ENCODE measurements at regions not wholly inside any gene's neighbourhood (a gene's known extent, or its start where the extent isn't known, plus 50 kb on each side); places are given as distances from the start of the nearest gene placed in this dataset.

- POLR2A ChIA-PET, result no interaction called here
- CTCF ChIA-PET, result no interaction called here
- no peak for DNase-seq (ENCODE audit: low read depth in 1 of 2, low spot score in 1 of 2)
- Histone ChIP-seq H3K4me1 (no peaks in the 10 kb centered on the region), H3K4me2 (no peak overlapping the region), H3K9me3 (no peaks in the 10 kb centered on the region), H3K27ac (no peak overlapping the region), H3K4me3 (no peak overlapping the region)
- no peak for ATAC-seq
- no peak for TF ChIP-seq ZFP36 (IDR thresholded peaks at IDR 0.05; ENCODE audit: borderline replicate concordance, partially characterized antibody)
- no peak for TF ChIP-seq RCOR1 (IDR thresholded peaks at IDR 0.05; ENCODE audit: low read depth, low read length)
- no peak for TF ChIP-seq MAZ (IDR thresholded peaks at IDR 0.05; ENCODE audit: borderline replicate concordance, low read depth, low read length)
- no peak for TF ChIP-seq HOXB13 (CRISPR knock-in tag; IDR thresholded peaks at IDR 0.05; ENCODE audit: low read depth)
- TF ChIP-seq HES2 (IDR thresholded peaks at IDR 0.05), result no peak
- TF ChIP-seq RAD21 (conservative IDR thresholded peaks at IDR 0.05 in 1 of 2, IDR thresholded peaks at IDR 0.05 in 1 of 2), result no peak
- no peak for TF ChIP-seq RNF2 (IDR thresholded peaks at IDR 0.05; ENCODE audit: borderline replicate concordance, low read depth)
- TF ChIP-seq PHF8 (IDR thresholded peaks at IDR 0.05; ENCODE audit: borderline replicate concordance, low read depth), result no peak
- TF ChIP-seq EHF (CRISPR knock-in tag; IDR thresholded peaks at IDR 0.05), result no peak
- TF ChIP-seq EP300 (IDR thresholded peaks at IDR 0.05), result no peak
- no peak for TF ChIP-seq HMGXB4 (CRISPR knock-in tag; IDR thresholded peaks at IDR 0.05; ENCODE audit: borderline replicate concordance)
- no peak for TF ChIP-seq SREBF2 (IDR thresholded peaks at IDR 0.05)
- no peak for TF ChIP-seq E2F6 (IDR thresholded peaks at IDR 0.05; ENCODE audit: borderline replicate concordance, low read depth)
- no peak for TF ChIP-seq TFCP2L1 (CRISPR knock-in tag; IDR thresholded peaks at IDR 0.05)
- FAIRE-seq, result no peak
- 88% methylated on average over 3 of the region's 3 CpGs for WGBS (ENCODE audit: missing lambda C conversion rate)
Observed at GRCh38 chr3:132202586-132202985, 114.6 kb upstream of the ACP3 start.

- CTCF ChIA-PET, result no interaction called here
Observed at GRCh38 chr3:132203889-132204596, 113.2 kb upstream of the ACP3 start.

More at GRCh38 chr3:132203889-132204596, 113.2 kb upstream of the ACP3 start:
- Histone ChIP-seq H3K9me3 (no peaks in the 10 kb centered on the region), H3K4me1 (no peaks in the 10 kb centered on the region), H3K4me3 (no peak overlapping the region), H3K4me2 (no peak overlapping the region), H3K27ac (no peak overlapping the region)
- no peak for DNase-seq (ENCODE audit: low read depth in 1 of 2, low spot score in 1 of 2)
- POLR2A ChIA-PET, result no interaction called here
- WGBS (ENCODE audit: missing lambda C conversion rate), result 58% methylated on average over 3 of the region's 3 CpGs
- no peak for FAIRE-seq
- no peak for TF ChIP-seq RCOR1 (IDR thresholded peaks at IDR 0.05; ENCODE audit: low read depth, low read length)
- no peak for TF ChIP-seq FOSL2 (IDR thresholded peaks at IDR 0.05)
- TF ChIP-seq FOSL2 (CRISPR knock-in tag; IDR thresholded peaks at IDR 0.05), result no peak
- no peak for TF ChIP-seq SMC3 (IDR thresholded peaks at IDR 0.05)
- no peak for TF ChIP-seq KDM1A (IDR thresholded peaks at IDR 0.05; ENCODE audit: low read depth)
- TF ChIP-seq CTCF (IDR thresholded peaks at IDR 0.05), result no peak
- TF ChIP-seq TP53 (CRISPR knock-in tag; IDR thresholded peaks at IDR 0.05), result no peak
- no peak for TF ChIP-seq CEBPB (IDR thresholded peaks at IDR 0.05)
- TF ChIP-seq HOXA7 (CRISPR knock-in tag; IDR thresholded peaks at IDR 0.05), result no peak
- TF ChIP-seq GATA3 (IDR thresholded peaks at IDR 0.05; ENCODE audit: borderline replicate concordance), result no peak
- no peak for TF ChIP-seq JUNB (IDR thresholded peaks at IDR 0.05)
- no peak for TF ChIP-seq ESRRA (IDR thresholded peaks at IDR 0.05; ENCODE audit: borderline replicate concordance, low read length)
- TF ChIP-seq HOXB5 (CRISPR knock-in tag; IDR thresholded peaks at IDR 0.05), result no peak
- no peak for TF ChIP-seq RFX5 (IDR thresholded peaks at IDR 0.05)
- no peak for TF ChIP-seq TFCP2L1 (CRISPR knock-in tag; IDR thresholded peaks at IDR 0.05)
- no peak for TF ChIP-seq CHD2 (IDR thresholded peaks at IDR 0.05; ENCODE audit: low read length, partially characterized antibody)
- TF ChIP-seq ELK1 (IDR thresholded peaks at IDR 0.05; ENCODE audit: low read depth, low read length), result no peak
- no peak for TF ChIP-seq USF2 (IDR thresholded peaks at IDR 0.05)
- TF ChIP-seq FOXS1 (CRISPR knock-in tag; IDR thresholded peaks at IDR 0.05), result no peak
- ATAC-seq, result no peak

Data from A549 (cell line).